LNCaP clone FGC (cell line): ENCODE measurements at regions not wholly inside any gene's neighbourhood (a gene's known extent, or its start where the extent isn't known, plus 50 kb on each side); places are given as distances from the start of the nearest gene placed in this dataset.

Experiments
- DNase-seq: peaks from one replicate; pipeline ENCODE4 v3.0.0-alpha.2; 2011; ENCODE audit warnings: low read depth
- H3K4me3 ChIP-seq: 2 replicates; pipeline ENCODE4 v1.5.1; 2011; ENCODE audit warnings: mild to moderate bottlenecking, low read depth, low read length, control low read depth
- CTCF ChIP-seq: IDR thresholded peaks from 2 replicates; pipeline ENCODE4 v1.5.1; 2012; ENCODE audit warnings: mild to moderate bottlenecking; ENCODE audit not compliant: control insufficient read depth, insufficient read depth; ENCODE audit errors: extremely low read depth

GRCh38 chr6:123712831-123713230, 76.1 kb upstream of the TRDN start:
- no peak for DNase-seq
- H3K4me3 ChIP-seq: no peak overlapping the region
- no peak for TF ChIP-seq CTCF

GRCh38 chr6:123702943-123703342, 66.2 kb upstream of the TRDN start:
- no peak overlapping the region for H3K4me3 ChIP-seq
- no peak for TF ChIP-seq CTCF

GRCh38 chr6:123687864-123688263, 51.1 kb upstream of the TRDN start:
- no peak for TF ChIP-seq CTCF

More at GRCh38 chr6:123702943-123703342, 66.2 kb upstream of the TRDN start:
- no peak for DNase-seq

More at GRCh38 chr6:123687864-123688263, 51.1 kb upstream of the TRDN start:
- no peak overlapping the region for H3K4me3 ChIP-seq
- DNase-seq: no peak
